ENCODE measurements at regions not wholly inside any gene's neighbourhood (a gene's known extent, or its start where the extent isn't known, plus 50 kb on each side); places are given as distances from the start of the nearest gene placed in this dataset.
"Not testable (repeated sequence)": the region's sequence is repeated elsewhere in the genome, so short reads cannot be mapped to it uniquely, and the experiment has no call there.

DNA sequence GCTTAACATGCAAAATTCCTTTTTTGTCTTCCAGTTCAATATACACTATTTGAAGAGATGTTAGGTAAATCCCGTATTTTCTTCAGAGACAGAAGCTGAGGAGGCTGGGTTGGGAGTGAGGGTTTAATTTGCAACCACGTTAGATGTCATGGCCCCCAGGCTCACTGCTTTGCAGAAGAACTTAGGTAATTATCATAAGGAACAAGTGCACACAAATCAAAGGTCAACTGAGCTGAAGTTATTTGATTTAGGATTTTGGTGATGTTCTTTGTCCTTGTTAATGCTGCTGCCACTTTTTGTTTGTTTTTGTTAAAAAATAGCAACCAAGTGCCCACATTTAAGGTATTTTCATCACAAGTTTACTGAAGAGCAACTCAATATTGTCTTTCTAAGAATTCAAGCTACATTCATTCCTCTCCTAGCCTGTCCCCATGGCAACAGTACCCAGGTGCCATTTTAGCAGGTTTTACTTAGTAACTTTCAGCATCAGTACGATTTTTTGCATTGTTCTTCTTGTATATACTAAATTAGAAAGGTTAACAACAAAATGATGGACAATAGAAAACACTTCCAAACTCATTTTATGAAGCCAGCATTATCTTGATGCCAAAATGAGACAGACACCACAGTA lies 62.9 kb upstream of the NDUFV2 start:
- DNase-seq (ENCODE audit: insufficient read length, low spot score): no peak
- FAIRE-seq: no peak
- TF ChIP-seq POLR2AphosphoS5 (IDR thresholded peaks at IDR 0.05; ENCODE audit: low read depth, low read length): no peak
- no peak for TF ChIP-seq TAF1 (IDR thresholded peaks at IDR 0.05; ENCODE audit: low read depth, low read length)
- no peak for TF ChIP-seq POLR2A (IDR thresholded peaks at IDR 0.05; ENCODE audit: low read depth, low read length)
- no peak for TF ChIP-seq SPI1 (IDR thresholded peaks at IDR 0.05; ENCODE audit: low read depth, low read length)
- no peak for TF ChIP-seq POU2F2 (IDR thresholded peaks at IDR 0.05; ENCODE audit: low read depth, low read length)

GRCh38 chr18:9042766-9043481 lies 59.6 kb upstream of the NDUFV2 start:
- FAIRE-seq (no peak), DNase-seq (ENCODE audit: insufficient read length, low spot score) (no peak)
- no peak for TF ChIP-seq SPI1 (IDR thresholded peaks at IDR 0.05; ENCODE audit: low read depth, low read length)
- no peak for TF ChIP-seq PAX5 (IDR thresholded peaks at IDR 0.05; ENCODE audit: insufficient read depth, low read length, severe bottlenecking)
- no peak for TF ChIP-seq POLR2AphosphoS5 (IDR thresholded peaks at IDR 0.05; ENCODE audit: low read depth, low read length)
- TF ChIP-seq TAF1 (IDR thresholded peaks at IDR 0.05; ENCODE audit: low read depth, low read length): no peak

DNA sequence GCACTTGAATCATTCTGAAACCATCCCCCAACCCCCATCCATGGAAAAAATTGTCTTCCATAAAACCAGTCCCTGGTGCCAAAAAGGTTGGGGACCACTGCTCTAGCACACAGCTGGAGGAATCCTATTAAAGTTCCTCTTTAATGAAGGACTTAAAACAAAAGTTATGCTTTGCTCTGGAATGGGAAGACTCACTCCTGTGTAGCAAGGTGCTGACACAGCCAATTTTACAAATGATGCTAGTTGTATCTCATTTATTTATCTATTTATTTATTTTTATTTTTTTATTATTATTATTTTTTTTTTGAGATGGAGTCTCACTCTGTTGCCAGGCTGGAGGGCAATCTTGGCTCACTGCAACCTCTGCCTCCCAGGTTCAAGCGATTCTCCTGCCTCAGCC lies 58.9 kb upstream of the NDUFV2 start:
- DNase-seq (ENCODE audit: insufficient read length, low spot score) (no peak), FAIRE-seq (no peak)
- TF ChIP-seq POU2F2 (IDR thresholded peaks at IDR 0.05; ENCODE audit: low read depth, low read length) (no peak), POLR2A (IDR thresholded peaks at IDR 0.05; ENCODE audit: low read depth, low read length) (no peak), TAF1 (IDR thresholded peaks at IDR 0.05; ENCODE audit: low read depth, low read length) (no peak), SPI1 (IDR thresholded peaks at IDR 0.05; ENCODE audit: low read depth, low read length) (no peak), PAX5 (IDR thresholded peaks at IDR 0.05; ENCODE audit: insufficient read depth, low read length, severe bottlenecking) (no peak), POLR2AphosphoS5 (IDR thresholded peaks at IDR 0.05; ENCODE audit: low read depth, low read length) (no peak)

GRCh38 chr18:9047715-9048114 lies 54.8 kb upstream of the NDUFV2 start:
- TF ChIP-seq POLR2A (IDR thresholded peaks at IDR 0.05; ENCODE audit: low read depth, low read length): no peak
- no peak for TF ChIP-seq PAX5 (IDR thresholded peaks at IDR 0.05; ENCODE audit: insufficient read depth, low read length, severe bottlenecking)
- no peak for TF ChIP-seq TAF1 (IDR thresholded peaks at IDR 0.05; ENCODE audit: low read depth, low read length)
- TF ChIP-seq POLR2AphosphoS5 (IDR thresholded peaks at IDR 0.05; ENCODE audit: low read depth, low read length): no peak
- TF ChIP-seq SPI1 (IDR thresholded peaks at IDR 0.05; ENCODE audit: low read depth, low read length): no peak
- TF ChIP-seq POU2F2 (IDR thresholded peaks at IDR 0.05; ENCODE audit: low read depth, low read length): no peak
- FAIRE-seq (no peak), DNase-seq (ENCODE audit: insufficient read length, low spot score) (no peak)

GRCh38 chr18:9048236-9048635 lies 54.3 kb upstream of the NDUFV2 start:
- no peak for DNase-seq (ENCODE audit: insufficient read length, low spot score)
- TF ChIP-seq POLR2AphosphoS5 (IDR thresholded peaks at IDR 0.05; ENCODE audit: low read depth, low read length): no peak
- TF ChIP-seq POLR2A (IDR thresholded peaks at IDR 0.05; ENCODE audit: low read depth, low read length): no peak
- no peak for TF ChIP-seq PAX5 (IDR thresholded peaks at IDR 0.05; ENCODE audit: insufficient read depth, low read length, severe bottlenecking)
- no peak for TF ChIP-seq SPI1 (IDR thresholded peaks at IDR 0.05; ENCODE audit: low read depth, low read length)
- TF ChIP-seq POU2F2 (IDR thresholded peaks at IDR 0.05; ENCODE audit: low read depth, low read length): no peak
- FAIRE-seq: peak; percentile 47

GRCh38 chr18:9048808-9049494 lies 53.5 kb upstream of the NDUFV2 start:
- no peak for FAIRE-seq
- TF ChIP-seq SPI1 (IDR thresholded peaks at IDR 0.05; ENCODE audit: low read depth, low read length): peak; percentile 60
- no peak for TF ChIP-seq POLR2A (IDR thresholded peaks at IDR 0.05; ENCODE audit: low read depth, low read length)
- TF ChIP-seq POLR2AphosphoS5 (IDR thresholded peaks at IDR 0.05; ENCODE audit: low read depth, low read length): no peak
- no peak for TF ChIP-seq POU2F2 (IDR thresholded peaks at IDR 0.05; ENCODE audit: low read depth, low read length)
- TF ChIP-seq PAX5 (IDR thresholded peaks at IDR 0.05; ENCODE audit: insufficient read depth, low read length, severe bottlenecking): no peak
- no peak for TF ChIP-seq TAF1 (IDR thresholded peaks at IDR 0.05; ENCODE audit: low read depth, low read length)
- no peak for DNase-seq (ENCODE audit: insufficient read length, low spot score)

- DNase-seq (ENCODE audit: insufficient read length, low spot score): no peak
- no peak for FAIRE-seq
These were observed 53.0 kb upstream of the NDUFV2 start for GRCh38 chr18:9049495-9049809.

DNA sequence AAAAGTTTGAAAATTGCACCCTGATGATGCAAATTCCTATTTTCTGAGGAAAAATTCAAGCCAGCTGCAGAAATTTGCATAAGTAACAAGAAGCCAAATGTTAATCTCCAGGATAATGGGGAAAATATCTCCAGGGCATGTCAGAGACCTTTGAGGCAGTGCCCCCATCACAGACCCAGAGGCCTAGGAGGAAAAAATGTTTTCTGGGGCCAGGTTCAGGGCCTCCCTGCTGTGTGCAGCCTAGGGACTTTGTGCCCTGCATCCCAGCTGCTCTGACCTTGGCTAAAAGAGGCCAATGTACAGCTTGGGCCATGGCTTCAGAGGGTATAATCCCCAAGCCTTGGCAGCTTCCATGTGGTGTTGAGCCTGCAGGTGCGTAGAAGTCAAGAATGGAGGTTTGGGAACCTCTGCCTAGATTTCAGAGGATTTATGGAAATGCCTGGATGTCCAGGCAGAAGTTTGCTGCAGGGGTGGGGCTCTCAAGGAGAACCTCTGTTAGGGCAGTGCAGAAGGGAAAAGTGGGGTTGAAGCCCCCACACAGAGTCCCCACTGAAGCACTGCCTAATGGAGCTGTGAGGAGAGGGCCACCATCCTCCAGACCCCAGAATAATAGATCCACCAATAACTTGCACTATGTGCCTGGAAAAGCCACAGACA lies 51.7 kb upstream of the NDUFV2 start:
- FAIRE-seq; DNase-seq (ENCODE audit: insufficient read length, low spot score): not testable (repeated sequence)

More at GRCh38 chr18:9049495-9049809, 53.0 kb upstream of the NDUFV2 start:
- TF ChIP-seq POLR2AphosphoS5 (IDR thresholded peaks at IDR 0.05; ENCODE audit: low read depth, low read length): no peak
